ENCODE measurements at regions not wholly inside any gene's neighbourhood (a gene's known extent, or its start where the extent isn't known, plus 50 kb on each side); places are given as distances from the start of the nearest gene placed in this dataset.

DNA sequence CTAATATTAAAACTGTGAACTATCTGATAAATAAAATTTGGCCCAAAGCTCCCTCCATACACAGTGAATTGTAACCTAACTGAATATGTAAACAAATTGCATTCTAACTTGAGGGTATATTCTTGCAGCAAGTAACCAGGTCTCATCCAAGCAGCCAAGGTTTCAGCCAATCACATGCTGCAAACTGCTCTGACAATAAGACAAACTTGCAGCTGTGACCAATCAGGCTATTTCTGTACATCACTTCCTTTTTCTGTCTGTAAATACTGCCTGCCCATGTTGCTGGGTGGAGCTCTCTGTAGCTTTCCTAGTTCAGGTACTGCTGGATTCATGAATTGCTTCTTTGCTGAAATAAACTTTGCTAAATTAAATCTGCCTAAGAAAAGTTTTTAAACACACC lies 499.0 kb downstream of the GALC start:
- no peaks in the 10 kb centered on the region for H3K36me3 ChIP-seq
- DNase-seq (no peak), ATAC-seq (no peak)

DNA sequence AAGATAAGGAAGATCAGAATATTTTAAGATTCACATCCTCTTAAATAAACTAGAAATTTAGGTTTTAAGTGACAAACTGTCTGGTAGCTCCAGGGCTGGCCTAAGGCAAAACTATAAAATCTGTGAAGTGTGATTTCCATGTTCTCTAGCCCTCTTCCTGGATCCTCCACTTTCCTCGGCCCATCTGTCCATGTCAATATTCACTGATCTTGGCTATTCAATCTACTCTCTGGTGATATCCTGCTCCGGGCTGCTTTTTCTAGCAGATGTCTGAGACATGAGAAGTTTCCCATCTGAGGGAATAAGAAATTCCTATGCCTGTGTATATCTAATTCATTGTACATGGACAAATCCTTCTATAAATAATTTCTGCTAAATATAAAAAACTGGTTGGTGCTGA lies 500.4 kb downstream of the GALC start:
- TF ChIP-seq, protein P1, sequence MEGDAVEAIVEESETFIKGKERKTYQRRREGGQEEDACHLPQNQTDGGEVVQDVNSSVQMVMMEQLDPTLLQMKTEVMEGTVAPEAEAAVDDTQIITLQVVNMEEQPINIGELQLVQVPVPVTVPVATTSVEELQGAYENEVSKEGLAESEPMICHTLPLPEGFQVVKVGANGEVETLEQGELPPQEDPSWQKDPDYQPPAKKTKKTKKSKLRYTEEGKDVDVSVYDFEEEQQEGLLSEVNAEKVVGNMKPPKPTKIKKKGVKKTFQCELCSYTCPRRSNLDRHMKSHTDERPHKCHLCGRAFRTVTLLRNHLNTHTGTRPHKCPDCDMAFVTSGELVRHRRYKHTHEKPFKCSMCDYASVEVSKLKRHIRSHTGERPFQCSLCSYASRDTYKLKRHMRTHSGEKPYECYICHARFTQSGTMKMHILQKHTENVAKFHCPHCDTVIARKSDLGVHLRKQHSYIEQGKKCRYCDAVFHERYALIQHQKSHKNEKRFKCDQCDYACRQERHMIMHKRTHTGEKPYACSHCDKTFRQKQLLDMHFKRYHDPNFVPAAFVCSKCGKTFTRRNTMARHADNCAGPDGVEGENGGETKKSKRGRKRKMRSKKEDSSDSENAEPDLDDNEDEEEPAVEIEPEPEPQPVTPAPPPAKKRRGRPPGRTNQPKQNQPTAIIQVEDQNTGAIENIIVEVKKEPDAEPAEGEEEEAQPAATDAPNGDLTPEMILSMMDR (IDR thresholded peaks at IDR 0.05): no peak
- no peak for TF ChIP-seq POLR2A (IDR thresholded peaks at IDR 0.05)
- 45% methylated on average over 2 of the region's 2 CpGs for WGBS (ENCODE audit: insufficient coverage, low coverage, low lambda C conversion rate, missing lambda C conversion rate)

More for the DNA sequence above, 499.0 kb downstream of the GALC start:
- Histone ChIP-seq H3K27me3 (no peaks in the 10 kb centered on the region), H3K27ac (no peak overlapping the region), H3K4me1 (peaks cover 0 to 4% (median 0%) of the 10 kb centered on the region in 4 donors), H3K9me3 (no peaks in the 10 kb centered on the region), H3K4me3 (no peak overlapping the region)
- TF ChIP-seq, protein P1 (IDR thresholded peaks at IDR 0.05): no peak
- no peak for TF ChIP-seq POLR2A (IDR thresholded peaks at IDR 0.05)
- intact Hi-C loops (cut with DNase I): no loop called here

DNA sequence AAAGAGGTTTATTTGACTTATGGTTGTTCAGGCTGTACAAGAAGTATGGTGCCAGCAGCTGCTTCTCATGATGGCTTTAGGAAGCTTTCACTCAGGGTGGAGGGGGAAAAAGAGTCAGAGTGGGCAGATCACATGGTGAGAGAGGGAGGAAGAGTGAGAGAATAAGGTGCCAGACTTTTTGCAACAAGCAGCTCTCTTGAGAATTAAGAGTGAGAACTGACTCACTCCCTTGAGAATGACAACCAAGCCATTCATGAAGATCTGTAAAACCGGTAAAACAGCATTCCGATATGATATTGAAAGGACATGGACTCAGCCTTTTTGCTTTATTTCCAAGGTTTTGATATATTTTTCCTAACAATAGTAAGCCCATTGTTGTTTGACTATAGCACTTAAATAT lies 501.2 kb downstream of the GALC start:
- TF ChIP-seq POLR2A (IDR thresholded peaks at IDR 0.05): no peak
- TF ChIP-seq, protein P1 (IDR thresholded peaks at IDR 0.05): no peak
- Histone ChIP-seq H3K27ac (no peak overlapping the region), H3K9me3 (no peaks in the 10 kb centered on the region), H3K4me1 (peaks cover 0 to 4% (median 0%) of the 10 kb centered on the region in 4 donors), H3K4me3 (no peak overlapping the region), H3K27me3 (no peaks in the 10 kb centered on the region), H3K36me3 (no peaks in the 10 kb centered on the region)
- DNase-seq (no peak), ATAC-seq (no peak)
- intact Hi-C loops (cut with DNase I): no loop called here
- 73% methylated on average over 2 of the region's 2 CpGs for WGBS (ENCODE audit: insufficient coverage, low coverage, low lambda C conversion rate, missing lambda C conversion rate)

More for the DNA sequence above, 500.4 kb downstream of the GALC start:
- H3K27ac ChIP-seq: no peak overlapping the region
- no peaks in the 10 kb centered on the region for H3K36me3 ChIP-seq
- H3K4me3 ChIP-seq: no peak overlapping the region
- intact Hi-C loops (cut with DNase I): no loop called here
- H3K27me3 ChIP-seq: no peaks in the 10 kb centered on the region
- peaks cover 0 to 4% (median 0%) of the 10 kb centered on the region in 4 donors for H3K4me1 ChIP-seq
- H3K9me3 ChIP-seq: no peaks in the 10 kb centered on the region
- DNase-seq (no peak), ATAC-seq (no peak)

DNA sequence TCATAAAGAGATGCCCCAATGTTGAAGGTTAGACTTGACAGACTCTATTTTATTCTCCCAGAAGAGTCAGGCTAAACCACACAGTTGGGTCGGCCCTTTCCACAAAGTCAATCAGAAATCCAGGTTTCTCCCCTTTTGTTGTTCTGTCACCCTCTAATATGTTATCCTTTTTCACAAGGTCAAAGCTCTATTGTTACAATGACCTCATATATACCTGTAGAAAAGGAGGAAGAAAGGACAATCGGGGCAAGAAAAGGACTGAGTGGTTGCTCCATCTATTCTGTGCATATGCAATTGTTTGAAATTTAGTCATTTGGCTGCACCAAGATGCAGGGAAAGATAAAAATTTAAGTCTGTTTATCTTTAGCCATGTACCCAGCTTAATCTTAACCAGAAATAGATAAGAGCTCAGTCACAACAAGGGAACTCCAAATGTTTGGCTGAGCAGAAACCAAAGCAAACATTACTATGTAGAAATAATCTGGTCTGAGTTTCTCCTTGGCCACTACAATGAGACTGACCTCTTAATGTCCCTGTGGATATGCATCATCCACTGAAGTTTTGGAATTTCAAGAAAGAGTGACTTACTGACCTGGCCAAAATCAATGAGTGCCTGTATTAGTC lies 503.7 kb downstream of the GALC start:
- peak in 2 of 4 donors; percentile 22 to 87 for ATAC-seq

More for the DNA sequence above, 503.7 kb downstream of the GALC start:
- no peaks in the 10 kb centered on the region for H3K36me3 ChIP-seq
- H3K27ac ChIP-seq: no peak overlapping the region
- H3K4me3 ChIP-seq: no peak overlapping the region
- TF ChIP-seq POLR2A (IDR thresholded peaks at IDR 0.05): no peak
- TF ChIP-seq, protein P1 (IDR thresholded peaks at IDR 0.05): no peak
- H3K9me3 ChIP-seq: no peaks in the 10 kb centered on the region
- intact Hi-C loops (cut with DNase I): no loop called here
- H3K27me3 ChIP-seq: no peaks in the 10 kb centered on the region
- DNase-seq: no peak
- peaks cover 0 to 4% (median 0%) of the 10 kb centered on the region in 4 donors for H3K4me1 ChIP-seq
- WGBS (ENCODE audit: insufficient coverage, low coverage, low lambda C conversion rate, missing lambda C conversion rate): 32% methylated on average over 2 of the region's 2 CpGs

Data from right lobe of liver (tissue), 6 donors.